Thymus (tissue), 11 donors: ENCODE measurements at regions not wholly inside any gene's neighbourhood (a gene's known extent, or its start where the extent isn't known, plus 50 kb on each side); places are given as distances from the start of the nearest gene placed in this dataset.

Experiments
- DNase-seq, 9 donors: peaks; one replicate each; pipeline ENCODE4 v3.0.0-alpha.2; 2013; ENCODE audit warnings: low spot score in 9 of 9, low read depth in 6 of 9, missing footprints in 1 of 9
- H3K27ac ChIP-seq, 2 donors: one replicate each; pipeline ENCODE4 v1.5.1; 2013; ENCODE audit warnings: control low read depth in 1 of 2, low read depth in 1 of 2, low read length in 1 of 2, mild to moderate bottlenecking in 1 of 2, moderate library complexity in 1 of 2
- H3K27me3 ChIP-seq, 2 donors: one replicate each; pipeline ENCODE4 v1.5.1; 2013; ENCODE audit warnings: low read length in 1 of 2; ENCODE audit not compliant: control insufficient read depth in 2 of 2, insufficient read depth in 1 of 2
- H3K36me3 ChIP-seq, 2 donors: one replicate each; pipeline ENCODE4 v1.5.1; 2013; ENCODE audit warnings: low read length in 1 of 2, mild to moderate bottlenecking in 1 of 2, moderate library complexity in 1 of 2; ENCODE audit not compliant: control insufficient read depth in 2 of 2, insufficient read depth in 2 of 2
- H3K4me1 ChIP-seq, 2 donors: one replicate each; pipeline ENCODE4 v1.5.1; 2013; ENCODE audit warnings: low read length in 2 of 2; ENCODE audit not compliant: control insufficient read depth in 2 of 2, insufficient read depth in 2 of 2
- H3K4me3 ChIP-seq, 2 donors: one replicate each; pipeline ENCODE4 v1.5.1; 2013; ENCODE audit warnings: low read length in 2 of 2, control low read depth in 1 of 2, mild to moderate bottlenecking in 1 of 2
- H3K9me3 ChIP-seq, 2 donors: one replicate each; pipeline ENCODE4 v1.5.1; 2013; ENCODE audit warnings: low read length in 1 of 2, mild to moderate bottlenecking in 1 of 2; ENCODE audit not compliant: control insufficient read depth in 2 of 2, insufficient read depth in 1 of 2
- WGBS: extraction: QIAGEN DNeasy Blood & Tissue Kit; methylation state at CpG from one replicate; pipeline ENCODE4 v1.1.7; 2013; 5-methylcytosine and 5-hydroxymethylcytosine counted together
- donor health status: healthy.

- H3K4me3 ChIP-seq = no peak overlapping the region
- H3K36me3 ChIP-seq = no peaks in the 10 kb centered on the region
- H3K27me3 ChIP-seq = no peaks in the 10 kb centered on the region
- H3K9me3 ChIP-seq = no peaks in the 10 kb centered on the region
- H3K27ac ChIP-seq = no peak overlapping the region
- 94% methylated on average over 3 of the region's 3 CpGs for WGBS
- no peak for DNase-seq
- no peaks in the 10 kb centered on the region for H3K4me1 ChIP-seq
These were observed 95.6 kb upstream of the WDR17 start for GRCh38 chr4:175970072-175970471.

GRCh38 chr4:175970724-175971123 is 94.9 kb upstream of the WDR17 start:
- Histone ChIP-seq H3K27me3 (no peaks in the 10 kb centered on the region), H3K36me3 (no peaks in the 10 kb centered on the region), H3K4me1 (no peaks in the 10 kb centered on the region), H3K4me3 (no peak overlapping the region), H3K27ac (no peak overlapping the region), H3K9me3 (no peaks in the 10 kb centered on the region)
- DNase-seq = no peak
- 86% methylated on average over 8 of the region's 8 CpGs for WGBS

- Histone ChIP-seq H3K27me3 (no peaks in the 10 kb centered on the region), H3K36me3 (no peaks in the 10 kb centered on the region), H3K4me3 (no peak overlapping the region), H3K27ac (no peak overlapping the region), H3K9me3 (no peaks in the 10 kb centered on the region), H3K4me1 (no peaks in the 10 kb centered on the region)
- WGBS = 74% methylated on average over 11 of the region's 11 CpGs
- DNase-seq = peak in 2 of 9 donors; percentile 23 to 29
These were observed 94.1 kb upstream of the WDR17 start for GRCh38 chr4:175971388-175972179.

- WGBS = 95% methylated on average over 7 of the region's 7 CpGs
- DNase-seq = no peak
- Histone ChIP-seq H3K27ac (no peak overlapping the region), H3K27me3 (no peaks in the 10 kb centered on the region), H3K36me3 (no peaks in the 10 kb centered on the region), H3K4me1 (no peaks in the 10 kb centered on the region), H3K4me3 (no peak overlapping the region), H3K9me3 (no peaks in the 10 kb centered on the region)
These were observed 92.4 kb upstream of the WDR17 start for GRCh38 chr4:175973027-175973923.

GRCh38 chr4:175983636-175984035 is 82.0 kb upstream of the WDR17 start:
- H3K27ac ChIP-seq = no peak overlapping the region
- WGBS = 97% methylated on average over 2 of the region's 2 CpGs
- H3K9me3 ChIP-seq = no peaks in the 10 kb centered on the region
- no peaks in the 10 kb centered on the region for H3K4me1 ChIP-seq
- no peak overlapping the region for H3K4me3 ChIP-seq
- no peak for DNase-seq
- H3K36me3 ChIP-seq = no peaks in the 10 kb centered on the region
- H3K27me3 ChIP-seq = no peaks in the 10 kb centered on the region

- Histone ChIP-seq H3K27me3 (no peaks in the 10 kb centered on the region), H3K9me3 (no peaks in the 10 kb centered on the region), H3K36me3 (no peaks in the 10 kb centered on the region), H3K27ac (no peak overlapping the region), H3K4me3 (no peak overlapping the region), H3K4me1 (no peaks in the 10 kb centered on the region)
- 89% methylated on average over 1 of the region's 1 CpG for WGBS
- DNase-seq = no peak
These were observed 79.0 kb upstream of the WDR17 start for GRCh38 chr4:175986668-175987067.

GRCh38 chr4:175988511-175988910 is 77.1 kb upstream of the WDR17 start:
- no peaks in the 10 kb centered on the region for H3K36me3 ChIP-seq
- H3K4me1 ChIP-seq = no peaks in the 10 kb centered on the region
- DNase-seq = no peak
- 88% methylated on average over 1 of the region's 1 CpG for WGBS
- H3K27ac ChIP-seq = no peak overlapping the region
- no peaks in the 10 kb centered on the region for H3K27me3 ChIP-seq
- no peaks in the 10 kb centered on the region for H3K9me3 ChIP-seq
- H3K4me3 ChIP-seq = no peak overlapping the region

GRCh38 chr4:175996206-175996605 is 69.4 kb upstream of the WDR17 start:
- Histone ChIP-seq H3K27ac (no peak overlapping the region), H3K4me3 (no peak overlapping the region), H3K36me3 (no peaks in the 10 kb centered on the region), H3K27me3 (peaks cover 0 to 7% of the 10 kb centered on the region in 2 donors), H3K4me1 (peaks cover 2 to 3% of the 10 kb centered on the region in 2 donors), H3K9me3 (no peaks in the 10 kb centered on the region)
- DNase-seq = no peak

- H3K27ac ChIP-seq = no peak overlapping the region
- no peaks in the 10 kb centered on the region for H3K36me3 ChIP-seq
- H3K4me3 ChIP-seq = no peak overlapping the region
- H3K4me1 ChIP-seq = peaks cover 11 to 12% of the 10 kb centered on the region in 2 donors
- peaks cover 3 to 18% of the 10 kb centered on the region in 2 donors for H3K27me3 ChIP-seq
- 95% methylated on average over 2 of the region's 2 CpGs for WGBS
- H3K9me3 ChIP-seq = peaks cover 0 to 4% of the 10 kb centered on the region in 2 donors
- no peak for DNase-seq
These were observed 68.3 kb upstream of the WDR17 start for GRCh38 chr4:175997291-175997690.
